Transverse colon (tissue), 4 donors: ENCODE measurements at regions not wholly inside any gene's neighbourhood (a gene's known extent, or its start where the extent isn't known, plus 50 kb on each side); places are given as distances from the start of the nearest gene placed in this dataset.

Source experiments
- DNase-seq: peaks from one replicate; pipeline ENCODE4 v3.0.0-alpha.2; 2019
- H3K27ac ChIP-seq, 4 donors: fragments of 200-600 bp; sonication (generic); 2 replicates each; pipeline ENCODE4 v1.5.1; 2016 to 2018; ENCODE audit warnings: inconsistent platforms in 4 of 4
- H3K27me3 ChIP-seq: fragments of 200-600 bp; sonication (generic); 2 replicates; pipeline ENCODE4 v1.5.1; 2017; ENCODE audit warnings: inconsistent platforms
- H3K36me3 ChIP-seq, 4 donors: fragments of 200-600 bp; sonication (generic); 2 replicates each; pipeline ENCODE4 v1.5.1; 2017 to 2019; ENCODE audit warnings: inconsistent platforms in 4 of 4
- H3K4me1 ChIP-seq, 4 donors: fragments of 200-600 bp; sonication (generic); 2 replicates each; pipeline ENCODE4 v1.5.1; 2017 to 2020; ENCODE audit warnings: inconsistent platforms in 4 of 4
- H3K4me3 ChIP-seq, 4 donors: fragments of 200-600 bp; sonication (generic); 1 replicate in 1 of 4; 2 replicates in 3 of 4; pipeline versions ENCODE4 v1.5.1 to v1.6.1; 2017 to 2019; ENCODE audit warnings: inconsistent platforms in 4 of 4
- H3K9me3 ChIP-seq, 2 donors: fragments of 200-600 bp; sonication (generic); 2 replicates each; pipeline ENCODE4 v1.5.1; 2017 to 2019; ENCODE audit warnings: inconsistent platforms in 2 of 2
- EP300 ChIP-seq: sonication (generic); formaldehyde crosslinking; IDR thresholded peaks from one replicate; pipeline ENCODE4 v1.6.1; 2017; ENCODE audit warnings: antibody characterized with exemption, low read depth
- POLR2A ChIP-seq: fragments of 450-650 bp; IDR thresholded peaks from one replicate; pipeline ENCODE4 v1.6.1; 2016; ENCODE audit warnings: antibody characterized with exemption, mild to moderate bottlenecking, moderate library complexity
- POLR2AphosphoS5 ChIP-seq, 3 donors: sonication (generic); formaldehyde crosslinking; IDR thresholded peaks; one replicate each; pipeline ENCODE4 v1.6.1; 2016; ENCODE audit warnings: antibody characterized with exemption in 3 of 3
- WGBS, 2 donors: methylation state at CpG; one replicate each; pipeline ENCODE4 v1.1.5; 2018; ENCODE audit warnings: low coverage in 1 of 2; 5-methylcytosine and 5-hydroxymethylcytosine counted together
- in situ Hi-C, 4 donors: fragments of 200-750 bp; cut with MboI; loops; one replicate each; pipeline versions ENCODE4 v1.15.0 to v1.15.1; 2017; ENCODE audit warnings: low sequenced_read_pairs in 3 of 4, low pct_ligation_motif_present in 1 of 4, low pct_unique_long_range_greater_than_20kb in 1 of 4
- intact Hi-C: fragments of 100-400 bp; cut with DNase I; formaldehyde crosslinking; loops from one replicate; pipeline ENCODE4 v1.15.1; 2023; ENCODE audit warnings: low total_unique reads
- TF ChIP-seq, protein P1 (sequence below), 5 experiments: fragments of 200-600 bp in 3 of 5; fragments of 450-650 bp in 2 of 5; sonication (generic) in 3 of 5; IDR thresholded peaks; 1 replicate in 2 of 5; 2 replicates in 3 of 5; pipeline ENCODE4 v1.5.1; 2016 to 2017; ENCODE audit warnings: antibody characterized with exemption in 5 of 5, inconsistent platforms in 3 of 5, mild to moderate bottlenecking in 2 of 5, moderate library complexity in 1 of 5

DNA sequence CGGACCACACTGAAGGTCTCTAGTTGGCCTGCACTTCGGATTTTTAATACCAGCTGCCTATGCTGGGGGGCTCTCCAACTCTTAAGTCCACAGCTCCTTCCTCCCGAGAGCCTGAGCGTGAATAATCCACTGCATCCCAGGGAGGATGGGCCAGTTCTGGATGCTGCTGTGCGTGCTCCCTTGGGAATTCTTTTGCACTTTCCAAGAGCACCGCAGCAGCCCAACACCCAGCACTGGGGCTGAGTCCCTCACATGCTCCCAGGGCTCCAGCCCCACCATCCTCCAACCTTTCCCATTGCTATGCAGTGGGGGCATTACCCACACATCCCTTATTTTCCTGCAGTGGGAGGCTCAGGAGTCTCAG, 136.4 kb upstream of the IQSEC1 start:
- H3K4me1 ChIP-seq: no peaks in the 10 kb centered on the region
- WGBS, 2 donors: 71% methylated on average over 6 of the region's 6 CpGs; no CpG with 5 or more reads in 1 of the 2 donors
- no peaks in the 10 kb centered on the region for H3K36me3 ChIP-seq
- H3K27ac ChIP-seq: no peak overlapping the region
- H3K9me3 ChIP-seq: no peaks in the 10 kb centered on the region
- DNase-seq: no peak
- in situ Hi-C loops: no loop called here
- TF ChIP-seq EP300 (no peak), POLR2AphosphoS5 (IDR thresholded peaks at IDR 0.05) (no peak), POLR2A (no peak)
- TF ChIP-seq, protein P1, sequence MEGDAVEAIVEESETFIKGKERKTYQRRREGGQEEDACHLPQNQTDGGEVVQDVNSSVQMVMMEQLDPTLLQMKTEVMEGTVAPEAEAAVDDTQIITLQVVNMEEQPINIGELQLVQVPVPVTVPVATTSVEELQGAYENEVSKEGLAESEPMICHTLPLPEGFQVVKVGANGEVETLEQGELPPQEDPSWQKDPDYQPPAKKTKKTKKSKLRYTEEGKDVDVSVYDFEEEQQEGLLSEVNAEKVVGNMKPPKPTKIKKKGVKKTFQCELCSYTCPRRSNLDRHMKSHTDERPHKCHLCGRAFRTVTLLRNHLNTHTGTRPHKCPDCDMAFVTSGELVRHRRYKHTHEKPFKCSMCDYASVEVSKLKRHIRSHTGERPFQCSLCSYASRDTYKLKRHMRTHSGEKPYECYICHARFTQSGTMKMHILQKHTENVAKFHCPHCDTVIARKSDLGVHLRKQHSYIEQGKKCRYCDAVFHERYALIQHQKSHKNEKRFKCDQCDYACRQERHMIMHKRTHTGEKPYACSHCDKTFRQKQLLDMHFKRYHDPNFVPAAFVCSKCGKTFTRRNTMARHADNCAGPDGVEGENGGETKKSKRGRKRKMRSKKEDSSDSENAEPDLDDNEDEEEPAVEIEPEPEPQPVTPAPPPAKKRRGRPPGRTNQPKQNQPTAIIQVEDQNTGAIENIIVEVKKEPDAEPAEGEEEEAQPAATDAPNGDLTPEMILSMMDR (IDR thresholded peaks at IDR 0.05): no peak
- peaks cover 7% of the 10 kb centered on the region for H3K27me3 ChIP-seq
- H3K4me3 ChIP-seq: no peak overlapping the region
- intact Hi-C loops: no loop called here

DNA sequence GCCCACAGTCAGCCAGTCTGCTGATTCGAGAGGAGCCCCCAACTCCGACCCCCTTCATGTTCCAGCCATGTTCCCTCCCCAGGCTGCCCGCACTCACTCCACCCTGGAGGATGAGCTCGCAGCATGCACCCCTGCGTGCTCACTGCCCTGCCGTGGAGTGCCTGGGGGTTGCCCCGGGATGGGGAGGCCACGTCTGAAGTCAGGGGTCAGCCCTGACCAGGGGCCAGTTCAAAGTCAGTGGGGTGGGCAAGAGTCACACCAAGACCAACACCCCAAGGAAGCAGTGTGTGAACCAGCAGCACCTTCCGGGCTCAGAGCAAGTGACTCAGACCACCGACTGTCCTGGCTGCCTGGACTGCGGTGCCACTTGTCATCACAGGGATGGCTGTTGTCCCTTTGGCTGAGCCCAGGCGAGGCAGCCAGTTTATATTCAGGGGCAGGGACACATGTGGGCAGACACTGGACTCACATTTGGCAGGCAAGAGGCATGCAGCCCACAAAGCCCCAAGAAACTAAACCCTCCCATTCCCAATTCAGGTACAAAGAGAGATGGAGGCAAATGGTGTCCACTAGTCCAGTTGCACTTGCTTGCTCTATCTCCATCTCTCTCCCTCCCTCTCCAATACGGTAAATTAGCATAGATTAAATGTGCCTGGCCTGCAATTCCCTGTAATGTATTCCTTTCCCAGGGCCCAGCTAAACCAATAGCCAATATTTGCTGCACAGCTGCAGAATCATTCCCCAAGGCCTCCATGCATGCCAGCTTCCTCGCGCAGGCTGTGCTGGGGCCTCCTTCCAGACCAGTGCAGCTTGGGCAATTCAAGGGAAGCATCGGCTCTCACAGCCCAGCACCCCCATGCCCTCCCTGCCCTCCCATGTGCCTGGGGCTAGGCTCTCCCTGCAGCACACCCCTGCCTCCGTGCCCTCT, 135.7 kb upstream of the IQSEC1 start:
- TF ChIP-seq POLR2A: no peak
- TF ChIP-seq, protein P1 (IDR thresholded peaks at IDR 0.05): no peak
- TF ChIP-seq POLR2AphosphoS5 (IDR thresholded peaks at IDR 0.05): no peak
- TF ChIP-seq EP300: no peak

DNA sequence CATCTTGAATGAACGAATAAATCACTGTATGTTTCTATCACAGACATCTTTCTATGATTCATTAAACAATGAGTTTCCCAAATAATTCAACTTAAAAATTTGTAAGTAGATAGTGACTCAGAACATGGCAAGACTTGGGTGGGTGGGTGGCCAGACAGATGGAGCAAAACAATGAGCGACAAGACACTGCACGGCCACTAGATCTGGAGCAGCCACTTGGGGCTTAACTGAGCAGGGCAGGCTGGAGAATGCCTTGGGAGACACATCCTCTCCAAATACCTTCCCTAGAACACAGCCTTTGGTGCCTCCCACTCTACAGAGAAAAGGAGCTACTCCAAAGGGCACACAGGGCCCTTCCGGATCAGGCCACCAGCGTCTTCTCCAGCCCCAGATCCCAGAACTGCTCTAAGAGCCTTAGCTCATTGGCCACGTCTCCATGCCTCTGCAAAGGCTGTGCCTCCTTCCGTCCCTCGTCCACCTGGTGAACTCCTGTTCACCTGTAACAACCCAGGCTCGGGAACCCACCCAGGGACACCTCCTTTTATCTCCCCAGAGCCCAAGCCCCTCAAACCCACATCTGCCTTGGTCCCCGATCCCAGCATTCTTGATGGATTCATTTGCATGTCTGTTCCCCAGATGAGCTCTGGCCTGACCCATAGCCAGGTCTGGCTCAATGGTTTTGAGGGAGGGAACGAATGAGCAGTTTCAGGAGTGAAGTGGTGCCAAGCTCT, 134.9 kb upstream of the IQSEC1 start:
- TF ChIP-seq POLR2A: no peak
- TF ChIP-seq, protein P1 (IDR thresholded peaks at IDR 0.05): no peak
- no peak for TF ChIP-seq EP300
- TF ChIP-seq POLR2AphosphoS5 (IDR thresholded peaks at IDR 0.05): no peak
- Histone ChIP-seq H3K27ac (no peak overlapping the region), H3K27me3 (peaks cover 20% of the 10 kb centered on the region), H3K9me3 (no peaks in the 10 kb centered on the region), H3K4me3 (no peak overlapping the region), H3K4me1 (no peaks in the 10 kb centered on the region), H3K36me3 (no peaks in the 10 kb centered on the region)
- no peak for DNase-seq
- in situ Hi-C loops (no loop called here), intact Hi-C loops (no loop called here)
- WGBS, 2 donors: 50 to 79% methylated on average over 2 to 11 of the region's 11 CpGs

More for the DNA sequence above, 135.7 kb upstream of the IQSEC1 start:
- Histone ChIP-seq H3K4me1 (no peaks in the 10 kb centered on the region), H3K4me3 (no peak overlapping the region), H3K9me3 (no peaks in the 10 kb centered on the region), H3K27me3 (peaks cover 13% of the 10 kb centered on the region), H3K27ac (no peak overlapping the region), H3K36me3 (no peaks in the 10 kb centered on the region)
- DNase-seq: no peak
- intact Hi-C loops (no loop called here), in situ Hi-C loops (no loop called here)
- WGBS, 2 donors: 73% methylated on average over 13 of the region's 17 CpGs; no CpG with 5 or more reads in 1 of the 2 donors

- no peak for TF ChIP-seq POLR2A
- TF ChIP-seq POLR2AphosphoS5 (IDR thresholded peaks at IDR 0.05): no peak
- no peak for TF ChIP-seq EP300
- TF ChIP-seq, protein P1 (IDR thresholded peaks at IDR 0.05): no peak
- Histone ChIP-seq H3K27ac (no peak overlapping the region), H3K9me3 (no peaks in the 10 kb centered on the region), H3K27me3 (peaks cover 20% of the 10 kb centered on the region), H3K4me1 (no peaks in the 10 kb centered on the region), H3K36me3 (no peaks in the 10 kb centered on the region), H3K4me3 (no peak overlapping the region)
- 80 to 89% methylated on average over 4 to 9 of the region's 9 CpGs for WGBS, 2 donors
- in situ Hi-C loops (no loop called here), intact Hi-C loops (no loop called here)
- DNase-seq: no peak
Measured at GRCh38 chr3:13207578-13207922, 134.3 kb upstream of the IQSEC1 start.
